Stomach (tissue), 4 donors: ENCODE measurements at regions not wholly inside any gene's neighbourhood (a gene's known extent, or its start where the extent isn't known, plus 50 kb on each side); places are given as distances from the start of the nearest gene placed in this dataset.

Experiments
- POLR2A ChIP-seq, 4 donors: fragments of 450-650 bp; IDR thresholded peaks; one replicate each; pipeline ENCODE4 v1.6.1; 2016; ENCODE audit warnings: antibody characterized with exemption in 4 of 4, control low read depth in 2 of 4, mild to moderate bottlenecking in 1 of 4, moderate library complexity in 1 of 4
- TF ChIP-seq, protein P1 (sequence below), 7 experiments: fragments of 450-650 bp in 4 of 7; fragments of 200-600 bp in 3 of 7; sonication (generic) in 3 of 7; IDR thresholded peaks; one replicate each; pipeline ENCODE4 v1.5.1; 2016 to 2019; ENCODE audit warnings: antibody characterized with exemption in 7 of 7, control low read depth in 2 of 7, mild to moderate bottlenecking in 1 of 7

DNA sequence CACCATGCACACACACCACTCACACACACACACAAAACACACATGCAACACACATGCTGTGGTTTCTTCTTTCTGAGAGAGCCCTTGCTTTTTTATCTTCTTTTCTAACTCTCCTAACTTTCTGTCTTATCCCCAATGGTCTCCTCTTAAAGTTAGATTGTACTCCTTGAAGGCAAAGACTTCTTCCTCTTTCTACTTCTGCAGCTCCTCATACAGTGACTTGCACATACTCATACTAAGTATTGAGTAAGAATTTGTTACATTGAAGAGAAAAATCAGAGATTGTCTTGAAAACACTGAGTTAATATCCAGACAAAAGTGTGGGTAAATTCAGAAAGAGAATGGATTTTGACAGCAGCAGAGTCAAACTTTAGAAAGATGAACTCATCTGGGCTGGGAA lies 64.4 kb downstream of the GTPBP8 start:
- TF ChIP-seq POLR2A (IDR thresholded peaks at IDR 0.05): no peak
- TF ChIP-seq, protein P1, sequence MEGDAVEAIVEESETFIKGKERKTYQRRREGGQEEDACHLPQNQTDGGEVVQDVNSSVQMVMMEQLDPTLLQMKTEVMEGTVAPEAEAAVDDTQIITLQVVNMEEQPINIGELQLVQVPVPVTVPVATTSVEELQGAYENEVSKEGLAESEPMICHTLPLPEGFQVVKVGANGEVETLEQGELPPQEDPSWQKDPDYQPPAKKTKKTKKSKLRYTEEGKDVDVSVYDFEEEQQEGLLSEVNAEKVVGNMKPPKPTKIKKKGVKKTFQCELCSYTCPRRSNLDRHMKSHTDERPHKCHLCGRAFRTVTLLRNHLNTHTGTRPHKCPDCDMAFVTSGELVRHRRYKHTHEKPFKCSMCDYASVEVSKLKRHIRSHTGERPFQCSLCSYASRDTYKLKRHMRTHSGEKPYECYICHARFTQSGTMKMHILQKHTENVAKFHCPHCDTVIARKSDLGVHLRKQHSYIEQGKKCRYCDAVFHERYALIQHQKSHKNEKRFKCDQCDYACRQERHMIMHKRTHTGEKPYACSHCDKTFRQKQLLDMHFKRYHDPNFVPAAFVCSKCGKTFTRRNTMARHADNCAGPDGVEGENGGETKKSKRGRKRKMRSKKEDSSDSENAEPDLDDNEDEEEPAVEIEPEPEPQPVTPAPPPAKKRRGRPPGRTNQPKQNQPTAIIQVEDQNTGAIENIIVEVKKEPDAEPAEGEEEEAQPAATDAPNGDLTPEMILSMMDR (IDR thresholded peaks at IDR 0.05): no peak
